Tibial nerve (tissue), 3 donors: ENCODE measurements at regions not wholly inside any gene's neighbourhood (a gene's known extent, or its start where the extent isn't known, plus 50 kb on each side); places are given as distances from the start of the nearest gene placed in this dataset.

Experiments used
- POLR2A ChIP-seq, 2 donors: fragments of 450-650 bp; IDR thresholded peaks; one replicate each; pipeline ENCODE4 v1.6.1; 2017; ENCODE audit warnings: antibody characterized with exemption in 2 of 2, mild to moderate bottlenecking in 2 of 2, moderate library complexity in 2 of 2
- TF ChIP-seq, protein P1 (sequence below), 5 experiments: fragments of 200-600 bp in 3 of 5; fragments of 450-650 bp in 2 of 5; sonication (generic) in 3 of 5; IDR thresholded peaks; one replicate each; pipeline ENCODE4 v1.5.1; 2016 to 2019; ENCODE audit warnings: antibody characterized with exemption in 5 of 5, mild to moderate bottlenecking in 3 of 5, moderate library complexity in 2 of 5

DNA sequence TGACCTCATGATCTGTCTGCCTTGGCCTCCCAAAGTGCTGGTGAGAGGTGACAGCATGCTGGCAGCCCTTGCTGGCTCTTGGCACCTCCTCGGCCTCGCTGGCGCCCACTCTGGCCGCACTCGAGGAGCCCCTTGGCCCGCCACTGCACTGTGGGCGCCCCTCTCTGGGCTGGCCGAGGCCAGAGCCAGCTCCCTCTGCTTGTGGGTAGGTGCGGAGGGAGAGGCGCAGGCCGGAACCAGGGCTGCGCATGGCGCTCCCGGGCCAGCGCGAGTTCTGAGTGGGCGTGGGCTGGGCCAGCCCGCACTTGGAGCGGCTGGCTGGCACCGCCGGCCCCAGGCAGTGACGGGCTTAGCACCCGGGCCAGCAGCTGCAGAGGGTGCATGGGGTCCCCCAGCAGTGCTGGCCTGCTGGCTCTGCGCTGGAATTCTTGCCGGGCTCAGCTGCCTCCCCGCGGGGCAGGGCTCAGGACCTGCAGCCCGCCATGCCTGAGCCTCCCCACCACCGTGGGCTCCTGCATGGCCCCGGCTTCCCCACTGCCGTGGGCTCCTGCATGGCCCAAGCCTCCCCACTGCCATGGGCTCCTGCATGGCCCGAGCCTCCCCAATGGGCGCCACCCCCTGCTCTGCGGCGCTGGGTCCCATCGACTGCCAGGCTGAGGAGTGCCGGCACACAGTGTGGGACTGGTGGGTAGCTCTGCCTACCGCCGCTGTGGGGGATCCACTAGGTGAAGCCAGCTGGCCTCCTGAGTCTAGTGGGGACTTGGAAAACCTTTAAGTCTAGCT is 76.4 kb upstream of the OSBPL11 start:
- TF ChIP-seq, protein P1, sequence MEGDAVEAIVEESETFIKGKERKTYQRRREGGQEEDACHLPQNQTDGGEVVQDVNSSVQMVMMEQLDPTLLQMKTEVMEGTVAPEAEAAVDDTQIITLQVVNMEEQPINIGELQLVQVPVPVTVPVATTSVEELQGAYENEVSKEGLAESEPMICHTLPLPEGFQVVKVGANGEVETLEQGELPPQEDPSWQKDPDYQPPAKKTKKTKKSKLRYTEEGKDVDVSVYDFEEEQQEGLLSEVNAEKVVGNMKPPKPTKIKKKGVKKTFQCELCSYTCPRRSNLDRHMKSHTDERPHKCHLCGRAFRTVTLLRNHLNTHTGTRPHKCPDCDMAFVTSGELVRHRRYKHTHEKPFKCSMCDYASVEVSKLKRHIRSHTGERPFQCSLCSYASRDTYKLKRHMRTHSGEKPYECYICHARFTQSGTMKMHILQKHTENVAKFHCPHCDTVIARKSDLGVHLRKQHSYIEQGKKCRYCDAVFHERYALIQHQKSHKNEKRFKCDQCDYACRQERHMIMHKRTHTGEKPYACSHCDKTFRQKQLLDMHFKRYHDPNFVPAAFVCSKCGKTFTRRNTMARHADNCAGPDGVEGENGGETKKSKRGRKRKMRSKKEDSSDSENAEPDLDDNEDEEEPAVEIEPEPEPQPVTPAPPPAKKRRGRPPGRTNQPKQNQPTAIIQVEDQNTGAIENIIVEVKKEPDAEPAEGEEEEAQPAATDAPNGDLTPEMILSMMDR (IDR thresholded peaks at IDR 0.05) = no peak
- no peak for TF ChIP-seq POLR2A (IDR thresholded peaks at IDR 0.05)
